ENCODE measurements at regions not wholly inside any gene's neighbourhood (a gene's known extent, or its start where the extent isn't known, plus 50 kb on each side); places are given as distances from the start of the nearest gene placed in this dataset.

GRCh38 chr2:21710031-21710430 lies 586.3 kb downstream of the TDRD15 start:
- Histone ChIP-seq H3K9me3 (ENCODE audit: control insufficient read depth, insufficient read depth, low read depth, low read length) (no peaks in the 10 kb centered on the region), H3K36me3 (ENCODE audit: control insufficient read depth, insufficient read depth, low read length) (no peaks in the 10 kb centered on the region), H2AFZ (ENCODE audit: low read length) (no peak overlapping the region), H3K4me2 (ENCODE audit: extremely low read depth, insufficient read depth, low read length) (no peak overlapping the region), H3K27ac (ENCODE audit: insufficient read depth, low read length) (no peak overlapping the region), H4K20me1 (ENCODE audit: control insufficient read depth, extremely low read depth, insufficient read depth, low read length) (no peaks in the 10 kb centered on the region), H3K9ac (ENCODE audit: insufficient read depth, low read length) (no peak overlapping the region), H3K79me2 (ENCODE audit: control insufficient read depth, insufficient read depth, low read length) (no peaks in the 10 kb centered on the region), H3K4me3 (replicated peaks in 1 of 4; ENCODE audit: control extremely low read depth in 1 of 4, insufficient read depth in 1 of 4, low read depth in 3 of 4, low read length in 4 of 4) (no peak overlapping the region), H3K27me3 (ENCODE audit: control insufficient read depth, insufficient read depth, low read length) (no peaks in the 10 kb centered on the region), H3K4me1 (ENCODE audit: control insufficient read depth, extremely low read depth, insufficient read depth, low read length) (no peaks in the 10 kb centered on the region)
- DNase-seq (ENCODE audit: low read depth in 2 of 2): no peak
- TF ChIP-seq EZH2 (IDR thresholded peaks at IDR 0.05; ENCODE audit: low read length, missing control alignments): no peak
- no peak for TF ChIP-seq CTCF (conservative IDR thresholded peaks at IDR 0.05 in 1 of 2, IDR thresholded peaks at IDR 0.05 in 1 of 2; ENCODE audit: low read depth in 1 of 2, low read length in 2 of 2)

- no peak overlapping the region for H3K27ac ChIP-seq (ENCODE audit: insufficient read depth, low read length)
- H4K20me1 ChIP-seq (ENCODE audit: control insufficient read depth, extremely low read depth, insufficient read depth, low read length): no peaks in the 10 kb centered on the region
- no peak overlapping the region for H3K9ac ChIP-seq (ENCODE audit: insufficient read depth, low read length)
- H3K4me3 ChIP-seq (replicated peaks in 1 of 4; ENCODE audit: control extremely low read depth in 1 of 4, insufficient read depth in 1 of 4, low read depth in 3 of 4, low read length in 4 of 4): no peak overlapping the region
- TF ChIP-seq EZH2 (IDR thresholded peaks at IDR 0.05; ENCODE audit: low read length, missing control alignments) (no peak), CTCF (conservative IDR thresholded peaks at IDR 0.05 in 1 of 2, IDR thresholded peaks at IDR 0.05 in 1 of 2; ENCODE audit: low read depth in 1 of 2, low read length in 2 of 2) (no peak)
- no peaks in the 10 kb centered on the region for H3K79me2 ChIP-seq (ENCODE audit: control insufficient read depth, insufficient read depth, low read length)
- no peak for DNase-seq (ENCODE audit: low read depth in 2 of 2)
- H3K36me3 ChIP-seq (ENCODE audit: control insufficient read depth, insufficient read depth, low read length): no peaks in the 10 kb centered on the region
- H3K4me1 ChIP-seq (ENCODE audit: control insufficient read depth, extremely low read depth, insufficient read depth, low read length): no peaks in the 10 kb centered on the region
- no peaks in the 10 kb centered on the region for H3K27me3 ChIP-seq (ENCODE audit: control insufficient read depth, insufficient read depth, low read length)
- H2AFZ ChIP-seq (ENCODE audit: low read length): no peak overlapping the region
- no peaks in the 10 kb centered on the region for H3K9me3 ChIP-seq (ENCODE audit: control insufficient read depth, insufficient read depth, low read depth, low read length)
- no peak overlapping the region for H3K4me2 ChIP-seq (ENCODE audit: extremely low read depth, insufficient read depth, low read length)
These were observed 586.7 kb downstream of the TDRD15 start for GRCh38 chr2:21710496-21710895.

- Histone ChIP-seq H3K4me3 (replicated peaks in 1 of 4; ENCODE audit: control extremely low read depth in 1 of 4, insufficient read depth in 1 of 4, low read depth in 3 of 4, low read length in 4 of 4) (no peak overlapping the region), H4K20me1 (ENCODE audit: control insufficient read depth, extremely low read depth, insufficient read depth, low read length) (no peaks in the 10 kb centered on the region), H3K79me2 (ENCODE audit: control insufficient read depth, insufficient read depth, low read length) (no peaks in the 10 kb centered on the region), H2AFZ (ENCODE audit: low read length) (no peak overlapping the region), H3K9me3 (ENCODE audit: control insufficient read depth, insufficient read depth, low read depth, low read length) (no peaks in the 10 kb centered on the region), H3K4me2 (ENCODE audit: extremely low read depth, insufficient read depth, low read length) (no peak overlapping the region), H3K27me3 (ENCODE audit: control insufficient read depth, insufficient read depth, low read length) (no peaks in the 10 kb centered on the region), H3K9ac (ENCODE audit: insufficient read depth, low read length) (no peak overlapping the region), H3K4me1 (ENCODE audit: control insufficient read depth, extremely low read depth, insufficient read depth, low read length) (no peaks in the 10 kb centered on the region), H3K27ac (ENCODE audit: insufficient read depth, low read length) (no peak overlapping the region), H3K36me3 (ENCODE audit: control insufficient read depth, insufficient read depth, low read length) (no peaks in the 10 kb centered on the region)
- no peak for DNase-seq (ENCODE audit: low read depth in 2 of 2)
- TF ChIP-seq EZH2 (IDR thresholded peaks at IDR 0.05; ENCODE audit: low read length, missing control alignments) (no peak), CTCF (conservative IDR thresholded peaks at IDR 0.05 in 1 of 2, IDR thresholded peaks at IDR 0.05 in 1 of 2; ENCODE audit: low read depth in 1 of 2, low read length in 2 of 2) (no peak)
These were observed 592.1 kb downstream of the TDRD15 start for GRCh38 chr2:21715887-21716286.
